ENCODE measurements at regions not wholly inside any gene's neighbourhood (a gene's known extent, or its start where the extent isn't known, plus 50 kb on each side); places are given as distances from the start of the nearest gene placed in this dataset.

DNA sequence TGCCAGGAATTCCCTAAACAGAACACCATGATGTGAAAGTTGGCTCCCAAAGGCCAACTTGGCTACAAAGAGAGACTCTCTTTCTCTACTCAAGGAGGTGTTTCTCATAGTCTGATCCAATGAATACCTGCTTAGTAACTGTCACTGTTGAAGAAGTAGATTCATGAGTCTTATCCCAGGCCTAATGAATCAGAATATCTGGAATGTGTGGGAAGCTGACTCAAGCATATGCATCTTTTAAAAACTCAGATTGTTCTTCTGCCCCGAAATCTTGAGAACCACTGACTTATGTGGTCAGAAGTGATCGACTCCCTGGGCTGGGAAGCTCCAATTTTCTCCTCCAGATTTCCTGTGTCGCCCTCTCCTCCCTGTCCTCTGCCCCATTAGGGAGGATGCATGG lies 345.6 kb downstream of the PLK2 start:
- H3K9me3 ChIP-seq (ENCODE audit: control insufficient read depth, low read depth, low read length), result no peaks in the 10 kb centered on the region
- H3K4me2 ChIP-seq (ENCODE audit: control insufficient read depth, extremely low read depth, insufficient read depth, low read depth, low read length), result peak overlapping the region; percentile 49
- FAIRE-seq, result peak; percentile 97
- peak overlapping the region; percentile 84 for H2AFZ ChIP-seq (ENCODE audit: control insufficient read depth, low read length)
- no peaks in the 10 kb centered on the region for H3K9me1 ChIP-seq (ENCODE audit: control insufficient read depth, extremely low read depth, insufficient read depth, low read length)
- TF ChIP-seq EZH2 (IDR thresholded peaks at IDR 0.05; ENCODE audit: low read length), result no peak
- TF ChIP-seq, protein P1, sequence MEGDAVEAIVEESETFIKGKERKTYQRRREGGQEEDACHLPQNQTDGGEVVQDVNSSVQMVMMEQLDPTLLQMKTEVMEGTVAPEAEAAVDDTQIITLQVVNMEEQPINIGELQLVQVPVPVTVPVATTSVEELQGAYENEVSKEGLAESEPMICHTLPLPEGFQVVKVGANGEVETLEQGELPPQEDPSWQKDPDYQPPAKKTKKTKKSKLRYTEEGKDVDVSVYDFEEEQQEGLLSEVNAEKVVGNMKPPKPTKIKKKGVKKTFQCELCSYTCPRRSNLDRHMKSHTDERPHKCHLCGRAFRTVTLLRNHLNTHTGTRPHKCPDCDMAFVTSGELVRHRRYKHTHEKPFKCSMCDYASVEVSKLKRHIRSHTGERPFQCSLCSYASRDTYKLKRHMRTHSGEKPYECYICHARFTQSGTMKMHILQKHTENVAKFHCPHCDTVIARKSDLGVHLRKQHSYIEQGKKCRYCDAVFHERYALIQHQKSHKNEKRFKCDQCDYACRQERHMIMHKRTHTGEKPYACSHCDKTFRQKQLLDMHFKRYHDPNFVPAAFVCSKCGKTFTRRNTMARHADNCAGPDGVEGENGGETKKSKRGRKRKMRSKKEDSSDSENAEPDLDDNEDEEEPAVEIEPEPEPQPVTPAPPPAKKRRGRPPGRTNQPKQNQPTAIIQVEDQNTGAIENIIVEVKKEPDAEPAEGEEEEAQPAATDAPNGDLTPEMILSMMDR (optimal IDR thresholded peaks at IDR 0.05 in 1 of 3, IDR thresholded peaks at IDR 0.05 in 1 of 3, conservative IDR thresholded peaks at IDR 0.05 in 1 of 3; ENCODE audit: extremely low read depth in 1 of 3, insufficient read depth in 2 of 3, low read length in 3 of 3), result no peak
- H3K4me3 ChIP-seq (ENCODE audit: control insufficient read depth in 2 of 3, extremely low read depth in 1 of 3, insufficient read depth in 2 of 3, low read depth in 1 of 3, low read length in 3 of 3), result peak overlapping the region in 1 of 3 experiments; percentile 8
- H3K9ac ChIP-seq (ENCODE audit: control insufficient read depth, extremely low read depth, insufficient read depth, low read length), result peak overlapping the region; percentile 10
- peaks cover 14% of the 10 kb centered on the region for H3K4me1 ChIP-seq (ENCODE audit: control insufficient read depth, extremely low read depth, insufficient read depth, low read length)
- dilution Hi-C loops (cut with MboI; ENCODE audit: extremely low pct_ligation_motif_present, low sequenced_read_pairs), result no loop called here
- H3K27me3 ChIP-seq (ENCODE audit: control insufficient read depth, extremely low read depth, insufficient read depth, low read length), result no peaks in the 10 kb centered on the region
- H3K36me3 ChIP-seq (ENCODE audit: control insufficient read depth in 2 of 2, extremely low read depth in 1 of 2, insufficient read depth in 2 of 2, low read length in 2 of 2), result no peaks in the 10 kb centered on the region
- peak; percentile 21 for DNase-seq (ENCODE audit: low read depth, low spot score)
- H4K20me1 ChIP-seq (ENCODE audit: control insufficient read depth, extremely low read depth, insufficient read depth, low read length), result no peaks in the 10 kb centered on the region
- H3K79me2 ChIP-seq (ENCODE audit: control insufficient read depth, insufficient read depth, low read length), result no peaks in the 10 kb centered on the region
- peak overlapping the region; percentile 54 for H3K27ac ChIP-seq (ENCODE audit: control insufficient read depth, insufficient read depth, low read length)

DNA sequence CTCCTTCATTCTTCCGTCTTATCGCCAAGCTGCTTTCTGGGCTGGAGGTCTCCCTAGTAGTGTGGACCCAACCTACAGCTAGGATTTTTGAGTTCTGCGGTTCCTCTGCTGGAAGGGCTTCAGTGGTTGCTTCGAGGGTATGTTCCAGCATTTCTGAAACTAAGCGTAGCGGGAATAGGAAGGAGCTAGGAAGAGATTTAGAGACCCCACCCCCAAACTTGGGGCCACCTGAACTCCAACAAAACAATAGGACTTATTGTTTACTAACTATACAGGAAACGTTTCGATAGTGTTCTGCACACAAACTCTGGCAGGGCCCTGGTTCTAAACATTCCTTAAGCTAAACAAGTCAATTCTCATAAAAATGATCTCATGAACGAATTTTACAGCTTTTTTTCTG lies 346.7 kb downstream of the PLK2 start:
- TF ChIP-seq, protein P1 (optimal IDR thresholded peaks at IDR 0.05 in 1 of 3, IDR thresholded peaks at IDR 0.05 in 1 of 3, conservative IDR thresholded peaks at IDR 0.05 in 1 of 3; ENCODE audit: extremely low read depth in 1 of 3, insufficient read depth in 2 of 3, low read length in 3 of 3), result no peak
- TF ChIP-seq EZH2 (IDR thresholded peaks at IDR 0.05; ENCODE audit: low read length), result no peak
- FAIRE-seq, result no peak
- no peak overlapping the region for H3K9ac ChIP-seq (ENCODE audit: control insufficient read depth, extremely low read depth, insufficient read depth, low read length)

More for the DNA sequence above, 346.7 kb downstream of the PLK2 start:
- Histone ChIP-seq H2AFZ (ENCODE audit: control insufficient read depth, low read length) (no peak overlapping the region), H3K4me3 (ENCODE audit: control insufficient read depth in 2 of 3, extremely low read depth in 1 of 3, insufficient read depth in 2 of 3, low read depth in 1 of 3, low read length in 3 of 3) (no peak overlapping the region), H3K9me3 (ENCODE audit: control insufficient read depth, low read depth, low read length) (no peaks in the 10 kb centered on the region), H3K27ac (ENCODE audit: control insufficient read depth, insufficient read depth, low read length) (no peak overlapping the region), H3K9me1 (ENCODE audit: control insufficient read depth, extremely low read depth, insufficient read depth, low read length) (no peaks in the 10 kb centered on the region), H3K4me2 (ENCODE audit: control insufficient read depth, extremely low read depth, insufficient read depth, low read depth, low read length) (no peak overlapping the region), H3K27me3 (ENCODE audit: control insufficient read depth, extremely low read depth, insufficient read depth, low read length) (no peaks in the 10 kb centered on the region), H3K36me3 (ENCODE audit: control insufficient read depth in 2 of 2, extremely low read depth in 1 of 2, insufficient read depth in 2 of 2, low read length in 2 of 2) (no peaks in the 10 kb centered on the region), H3K4me1 (ENCODE audit: control insufficient read depth, extremely low read depth, insufficient read depth, low read length) (peaks cover 14% of the 10 kb centered on the region), H3K79me2 (ENCODE audit: control insufficient read depth, insufficient read depth, low read length) (no peaks in the 10 kb centered on the region), H4K20me1 (ENCODE audit: control insufficient read depth, extremely low read depth, insufficient read depth, low read length) (no peaks in the 10 kb centered on the region)
- dilution Hi-C loops (cut with MboI; ENCODE audit: extremely low pct_ligation_motif_present, low sequenced_read_pairs), result no loop called here
- DNase-seq (ENCODE audit: low read depth, low spot score), result no peak
